ENCODE measurements at regions not wholly inside any gene's neighbourhood (a gene's known extent, or its start where the extent isn't known, plus 50 kb on each side); places are given as distances from the start of the nearest gene placed in this dataset.

DNA sequence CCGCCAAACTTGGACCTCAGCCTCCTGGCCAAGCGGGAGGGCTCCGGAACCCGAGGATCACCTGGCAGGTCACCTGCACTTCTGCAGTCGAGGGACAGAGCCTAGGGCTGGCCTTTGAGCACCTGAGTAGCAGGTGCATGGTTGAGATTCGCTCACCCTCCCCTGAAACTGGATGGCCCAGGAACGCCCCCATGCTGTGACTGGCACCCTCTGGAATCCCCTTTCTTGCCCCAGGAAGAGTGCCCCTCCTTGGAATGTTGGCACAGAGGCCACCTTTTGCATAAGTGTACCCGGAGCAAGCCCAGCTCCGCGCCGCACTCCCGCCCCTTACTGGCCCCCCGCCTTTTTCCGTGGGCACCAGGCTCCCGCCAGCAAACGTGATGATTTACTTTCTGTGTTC lies 112.5 kb upstream of the IER5L start:
- TF ChIP-seq GATA2 (IDR thresholded peaks at IDR 0.05; ENCODE audit: low read depth, low read length) (no peak), GATA3 (IDR thresholded peaks at IDR 0.05; ENCODE audit: low read depth, low read length) (no peak)

Measured in SH-SY5Y (cell line).